ENCODE measurements at regions not wholly inside any gene's neighbourhood (a gene's known extent, or its start where the extent isn't known, plus 50 kb on each side); places are given as distances from the start of the nearest gene placed in this dataset.
A peak's percentile ranks its signal among the peaks of the same experiment; 100 is the strongest.

- WGBS, 2 donors: 81 to 86% methylated on average over 4 of the region's 4 CpGs
- peaks cover 10 to 25% of the 10 kb centered on the region in 2 donors for H3K4me1 ChIP-seq
- peaks cover 15 to 28% of the 10 kb centered on the region in 2 donors for H3K36me3 ChIP-seq
- H3K9me3 ChIP-seq: no peaks in the 10 kb centered on the region
- intact Hi-C loops (cut with DNase I): loop anchor here (10.0 kb wide), 1 partner anchor 438 kb away; the partner anchor contains the start of gene ATOSB
- TF ChIP-seq CTCF (IDR thresholded peaks at IDR 0.05): no peak
- no peak for TF ChIP-seq POLR2A (IDR thresholded peaks at IDR 0.05)
- H3K27me3 ChIP-seq: no peaks in the 10 kb centered on the region
- H3K27ac ChIP-seq: peak overlapping the region in 2 of 3 donors; percentile 41 to 65
- no peak overlapping the region for H3K4me3 ChIP-seq (replicated peaks in 1 of 3)
- no peak for DNase-seq
Measured at GRCh38 chr9:35552376-35552775, 52.7 kb upstream of the TESK1 start.

- Histone ChIP-seq H3K4me1 (peaks cover 15 to 30% of the 10 kb centered on the region in 2 donors), H3K36me3 (peaks cover 15 to 27% of the 10 kb centered on the region in 2 donors), H3K27ac (peak overlapping the region in 2 of 3 donors; percentile 41 to 65), H3K4me3 (replicated peaks in 1 of 3) (no peak overlapping the region), H3K9me3 (no peaks in the 10 kb centered on the region), H3K27me3 (no peaks in the 10 kb centered on the region)
- 89 to 93% methylated on average over 3 of the region's 3 CpGs for WGBS, 2 donors
- TF ChIP-seq CTCF (IDR thresholded peaks at IDR 0.05) (no peak), POLR2A (IDR thresholded peaks at IDR 0.05) (no peak)
- no peak for DNase-seq
- intact Hi-C loops (cut with DNase I): loop anchor here (10.0 kb wide), 1 partner anchor 438 kb away; the partner anchor contains the start of gene ATOSB
Measured at GRCh38 chr9:35552837-35553236, 52.2 kb upstream of the TESK1 start.

GRCh38 chr9:35553670-35554543 lies 51.2 kb upstream of the TESK1 start:
- no peaks in the 10 kb centered on the region for H3K9me3 ChIP-seq
- no peaks in the 10 kb centered on the region for H3K27me3 ChIP-seq
- WGBS, 2 donors: 24 to 25% methylated on average over 12 of the region's 12 CpGs
- peak; percentile 69 to 78 for DNase-seq
- peak overlapping the region; percentile 41 to 65 (median 46) for H3K27ac ChIP-seq
- no peak overlapping the region for H3K4me3 ChIP-seq (replicated peaks in 1 of 3)
- TF ChIP-seq POLR2A (IDR thresholded peaks at IDR 0.05) (no peak), CTCF (IDR thresholded peaks at IDR 0.05) (peak; percentile 61 to 96 (median 92))
- H3K36me3 ChIP-seq: peaks cover 17 to 30% of the 10 kb centered on the region in 2 donors
- intact Hi-C loops (cut with DNase I): loop anchor here (2.0 to 10.0 kb wide), 2 partner anchors 65 to 439 kb away; partner anchors contain the start of gene ATOSB
- H3K4me1 ChIP-seq: peaks cover 16 to 34% of the 10 kb centered on the region in 2 donors

- no peak for DNase-seq
- no peak overlapping the region for H3K27ac ChIP-seq
- TF ChIP-seq CTCF (IDR thresholded peaks at IDR 0.05) (no peak), POLR2A (IDR thresholded peaks at IDR 0.05) (no peak)
- intact Hi-C loops (cut with DNase I): loop anchor here (2.0 to 10.0 kb wide), 2 partner anchors 66 to 440 kb away; partner anchors contain the start of gene ATOSB
- 91 to 92% methylated on average over 7 to 9 of the region's 13 CpGs for WGBS, 2 donors
- H3K36me3 ChIP-seq: peaks cover 24 to 37% of the 10 kb centered on the region in 2 donors
- no peaks in the 10 kb centered on the region for H3K27me3 ChIP-seq
- H3K4me3 ChIP-seq (replicated peaks in 1 of 3): no peak overlapping the region
- no peaks in the 10 kb centered on the region for H3K9me3 ChIP-seq
- peaks cover 16 to 34% of the 10 kb centered on the region in 2 donors for H3K4me1 ChIP-seq
Measured at GRCh38 chr9:35555246-35555701, 49.8 kb upstream of the TESK1 start.

Data from thyroid gland (tissue), 4 donors.